GM18519 (cell line): ENCODE measurements at regions not wholly inside any gene's neighbourhood (a gene's known extent, or its start where the extent isn't known, plus 50 kb on each side); places are given as distances from the start of the nearest gene placed in this dataset.

ENCODE experiments used
- ATAC-seq: cut with Tn5 transposase; IDR thresholded peaks from one replicate; pipeline ENCODE4 v1.9.1; 2021; ENCODE audit warnings: mild to moderate bottlenecking, moderate library complexity; ENCODE audit not compliant: unreplicated experiment, low FRiP score

DNA sequence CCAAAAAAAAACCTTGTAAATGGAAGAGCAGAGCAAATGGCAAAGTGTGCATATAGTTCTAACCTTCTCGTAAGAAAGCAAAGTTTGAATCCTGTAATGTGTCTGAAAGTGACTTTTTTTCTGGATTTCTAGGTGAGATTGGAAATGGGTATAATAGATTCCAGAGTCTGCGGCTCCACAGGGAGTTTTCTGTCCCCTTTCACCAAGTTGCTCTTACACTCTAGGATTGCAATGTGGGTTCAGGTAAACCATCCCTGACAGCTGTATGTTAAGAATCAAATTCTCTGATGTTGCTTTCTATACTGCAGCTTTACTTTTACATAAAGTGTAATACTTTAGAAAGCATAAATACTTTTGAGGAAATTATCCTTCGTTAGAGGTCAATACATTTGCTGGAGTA is 260.1 kb downstream of the PRL start:
- no peak for ATAC-seq

DNA sequence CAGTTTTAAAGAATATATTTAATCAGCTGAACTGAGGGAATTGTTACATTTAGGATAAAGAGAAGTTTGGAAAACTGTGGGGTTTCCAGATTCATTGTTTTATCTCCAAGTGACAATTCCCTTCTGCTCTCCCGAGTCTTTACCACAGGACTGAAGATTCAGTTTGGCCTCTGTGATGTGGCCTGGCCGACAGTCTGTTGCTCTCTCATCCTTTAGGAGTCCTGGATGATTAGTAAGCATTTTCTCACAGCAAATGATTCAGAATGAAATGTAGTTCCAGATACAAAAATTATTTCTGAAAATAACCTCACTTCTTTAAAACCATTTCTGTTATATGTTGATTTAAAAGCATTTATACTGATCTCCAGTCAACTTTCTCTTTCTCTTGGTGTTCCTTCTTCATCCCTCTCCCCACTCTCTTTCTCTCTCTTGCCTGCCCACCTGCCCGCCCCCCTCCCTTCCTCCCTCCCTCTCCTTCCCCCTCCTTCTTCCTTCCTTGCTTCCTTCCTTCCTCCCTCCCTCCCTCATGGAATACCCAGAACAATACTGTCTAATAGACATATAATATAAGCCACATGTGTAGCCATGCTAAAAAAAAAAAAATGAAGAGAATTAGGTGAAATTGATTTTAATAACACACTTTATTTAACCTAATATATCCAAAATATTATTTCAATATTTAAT is 254.9 kb downstream of the PRL start:
- no peak for ATAC-seq

DNA sequence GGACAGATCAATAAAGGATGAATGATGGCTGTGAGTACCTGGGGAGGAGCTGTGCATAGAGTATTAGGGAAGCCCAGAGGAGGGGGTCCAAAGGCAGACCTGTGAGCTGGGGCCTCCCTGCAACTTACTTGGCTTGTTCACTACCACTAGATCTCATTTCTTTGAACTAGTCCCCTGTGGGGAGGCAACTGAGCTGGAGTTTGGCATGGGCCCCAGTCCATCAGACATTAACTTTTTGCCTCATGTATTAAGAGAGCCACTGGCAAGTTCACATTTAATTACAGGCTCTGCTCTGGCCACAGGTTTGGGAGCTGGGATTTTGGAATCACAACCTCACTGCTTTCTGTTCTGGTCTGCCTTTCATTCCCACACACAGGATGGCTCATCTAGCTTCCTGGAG is 254.1 kb downstream of the PRL start:
- no peak for ATAC-seq

DNA sequence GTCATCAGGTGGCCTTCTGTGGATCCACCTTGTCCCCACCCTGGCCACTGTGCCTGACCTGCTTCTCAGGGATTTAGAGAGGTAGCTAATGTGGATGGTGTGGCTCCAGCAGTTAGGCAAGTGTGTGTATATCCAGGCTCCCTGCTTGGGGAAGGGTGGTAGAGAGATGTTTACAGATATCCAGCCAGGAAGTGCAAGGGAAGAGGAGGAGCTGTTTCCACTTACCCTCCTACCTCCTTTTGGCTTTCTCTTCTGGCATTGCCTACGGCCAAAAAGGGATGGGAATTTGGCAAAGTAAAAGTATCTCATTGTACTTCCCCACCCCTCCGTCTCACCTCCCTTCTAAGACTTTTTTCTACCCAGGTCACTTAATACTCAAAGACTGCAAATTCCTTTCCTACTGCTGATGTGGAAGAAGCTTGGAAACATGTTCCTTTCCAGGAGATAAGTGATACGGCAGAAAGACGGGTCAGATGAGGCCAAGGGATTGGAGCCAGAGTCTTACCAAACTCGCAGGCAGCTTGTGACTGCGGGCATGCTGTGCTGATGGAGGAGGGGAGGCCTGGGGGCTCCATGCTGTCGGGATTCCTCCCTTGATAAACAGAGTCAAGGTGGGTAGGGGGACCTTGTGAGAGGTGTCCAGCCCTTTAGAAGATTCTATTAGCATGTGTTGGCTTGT is 253.4 kb downstream of the PRL start:
- ATAC-seq = no peak

DNA sequence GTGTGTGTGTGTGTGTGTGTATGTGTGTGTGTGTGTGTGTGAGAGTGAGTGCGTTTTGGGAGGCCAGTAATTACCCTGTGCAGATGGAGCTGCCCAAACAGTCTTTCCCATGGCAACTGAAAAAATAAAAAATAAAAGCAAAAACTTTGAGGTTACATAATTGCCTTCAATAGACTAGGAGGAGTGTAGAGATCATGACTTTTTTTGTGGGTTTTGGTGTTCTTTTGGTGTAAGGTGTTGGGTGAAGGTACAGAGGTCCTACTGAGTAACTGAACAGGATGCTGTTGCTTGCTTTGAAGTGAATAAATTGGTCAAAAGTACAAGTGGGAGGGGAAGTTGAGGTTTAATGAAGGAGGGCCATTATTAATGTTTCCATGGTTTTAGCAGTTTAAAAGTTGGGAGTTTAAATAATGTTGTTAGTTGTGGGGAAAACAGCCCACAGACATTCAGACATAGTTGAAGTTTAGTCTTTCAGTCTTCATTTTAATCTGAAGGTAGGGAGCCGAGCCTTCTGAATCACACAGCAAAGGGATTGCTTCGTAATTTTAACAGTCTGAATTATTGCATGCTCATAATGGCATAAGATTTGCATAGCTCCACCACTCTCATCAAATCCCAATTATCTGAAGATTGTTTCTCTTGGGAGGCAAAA is 251.4 kb downstream of the PRL start:
- ATAC-seq = no peak

DNA sequence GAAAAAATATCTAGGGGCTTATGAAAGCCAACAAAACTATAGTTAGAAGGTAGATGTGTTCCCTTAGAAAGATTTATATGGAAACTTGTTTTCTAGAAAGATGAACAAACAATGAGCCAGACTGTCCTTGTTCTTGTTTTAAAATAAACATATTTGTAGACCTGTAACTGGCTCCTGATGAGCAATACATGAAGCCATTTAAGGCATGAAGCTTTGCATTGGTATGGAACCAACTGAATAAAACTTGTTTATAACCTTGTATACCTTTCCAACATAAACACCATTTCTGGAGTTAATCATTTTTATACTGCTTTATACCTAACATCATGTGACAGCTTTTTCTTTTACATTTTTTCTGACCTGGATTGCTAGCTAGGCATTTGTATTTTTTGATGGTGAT is 247.8 kb downstream of the PRL start:
- no peak for ATAC-seq

DNA sequence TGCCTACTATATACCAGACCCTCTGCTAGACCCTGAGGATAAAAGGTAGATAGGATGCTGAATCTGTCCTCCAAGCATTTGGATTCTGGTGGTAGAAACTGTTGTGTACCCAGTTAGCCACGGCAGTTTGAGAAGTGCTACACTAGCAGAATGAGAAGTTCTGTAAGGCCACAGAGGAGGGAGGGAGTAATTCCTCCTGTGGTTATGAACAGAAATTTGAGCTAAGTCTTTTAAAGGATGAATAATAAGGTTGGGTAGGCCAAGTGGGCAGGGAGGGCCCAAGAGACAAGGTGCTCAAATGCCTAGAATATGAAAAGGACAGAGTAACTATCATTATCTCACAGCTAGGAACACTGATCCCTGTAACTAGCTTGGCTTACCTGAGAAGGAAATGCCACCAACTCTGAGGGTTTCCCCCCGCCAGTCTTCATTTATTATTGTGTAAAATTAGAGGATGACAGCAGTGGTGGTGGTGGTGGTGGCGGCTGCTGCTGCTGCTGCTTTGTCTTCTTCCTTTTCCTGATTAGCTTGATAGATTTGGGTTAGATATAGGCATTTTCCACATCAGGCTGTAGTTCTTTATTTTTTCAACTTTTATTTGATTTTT is 243.3 kb downstream of the PRL start:
- ATAC-seq = no peak

DNA sequence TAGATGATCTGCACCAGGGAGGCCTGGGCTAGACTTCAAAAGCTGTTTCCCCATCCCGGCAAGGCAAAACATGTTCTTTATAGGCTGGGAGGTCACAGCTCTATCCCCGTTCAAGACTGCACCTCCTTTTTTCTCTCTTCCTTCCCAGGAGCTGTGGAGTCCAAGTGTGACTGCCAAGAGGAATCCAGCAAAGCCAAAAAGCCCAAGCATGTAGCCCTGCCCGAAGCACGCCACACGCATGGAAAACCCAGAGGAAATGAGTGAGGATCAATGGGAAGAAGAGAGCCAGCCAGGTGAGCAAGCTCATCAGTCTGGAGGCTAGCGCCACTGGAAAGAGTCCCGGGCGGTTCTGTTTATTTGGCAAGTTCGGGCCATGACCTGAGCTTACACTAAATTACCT is 240.4 kb downstream of the PRL start:
- no peak for ATAC-seq

DNA sequence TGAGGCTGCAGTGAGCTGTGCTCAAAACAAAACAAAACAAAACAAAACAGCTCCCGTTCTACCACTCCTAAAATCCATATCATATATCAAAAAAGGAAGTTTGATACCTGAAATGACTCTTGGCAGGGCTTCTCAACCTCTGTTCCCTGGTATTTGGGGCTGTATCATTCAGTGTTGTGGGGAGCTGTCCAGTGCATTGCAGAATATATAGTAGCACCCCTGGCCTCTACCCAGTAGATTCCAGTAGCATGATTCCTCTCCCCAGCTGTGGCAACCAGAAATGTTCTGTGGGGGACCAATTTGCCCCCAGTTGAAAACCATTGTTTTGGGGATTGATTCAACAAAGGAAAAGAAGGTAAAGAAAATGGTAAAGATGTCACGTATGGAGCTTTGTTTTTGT is 238.9 kb downstream of the PRL start:
- ATAC-seq = no peak

DNA sequence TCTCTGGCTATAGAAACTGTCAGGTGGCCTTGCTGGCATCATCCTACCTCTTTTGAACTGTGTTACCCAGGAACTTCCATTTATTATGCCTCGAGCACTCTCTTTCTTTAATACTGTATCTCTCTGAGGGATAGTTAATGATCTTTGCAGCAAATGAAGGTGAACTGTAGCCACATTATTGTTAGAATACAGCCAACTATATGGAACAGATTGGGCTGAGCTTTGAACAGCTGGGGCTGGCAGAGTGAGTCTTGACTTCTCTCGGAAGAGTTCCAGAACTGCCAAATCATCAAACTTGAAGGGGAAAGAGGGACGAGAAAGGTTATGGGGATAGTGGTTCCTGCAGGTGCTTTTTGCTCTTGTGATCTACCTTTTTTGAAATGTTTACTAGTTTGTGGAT is 237.7 kb downstream of the PRL start:
- no peak for ATAC-seq

DNA sequence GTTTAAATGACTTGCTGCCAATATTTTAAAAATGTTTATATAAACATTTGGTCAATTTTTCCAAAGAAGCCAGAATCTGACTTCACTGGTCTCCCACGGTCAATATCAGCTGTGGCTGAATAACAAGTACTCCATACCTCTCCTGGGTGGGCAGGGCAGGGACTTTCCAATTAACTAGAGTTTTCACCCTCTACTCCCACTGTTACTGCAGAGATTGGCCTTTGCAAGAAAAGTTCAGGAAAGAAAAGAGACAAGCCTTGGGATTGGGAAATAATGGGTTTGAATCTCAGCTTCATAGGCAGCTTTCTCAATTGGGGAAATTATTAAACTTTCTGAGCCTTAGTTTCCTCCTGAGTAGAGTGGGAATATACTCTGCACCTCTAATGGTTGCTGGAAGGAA is 236.9 kb downstream of the PRL start:
- no peak for ATAC-seq

DNA sequence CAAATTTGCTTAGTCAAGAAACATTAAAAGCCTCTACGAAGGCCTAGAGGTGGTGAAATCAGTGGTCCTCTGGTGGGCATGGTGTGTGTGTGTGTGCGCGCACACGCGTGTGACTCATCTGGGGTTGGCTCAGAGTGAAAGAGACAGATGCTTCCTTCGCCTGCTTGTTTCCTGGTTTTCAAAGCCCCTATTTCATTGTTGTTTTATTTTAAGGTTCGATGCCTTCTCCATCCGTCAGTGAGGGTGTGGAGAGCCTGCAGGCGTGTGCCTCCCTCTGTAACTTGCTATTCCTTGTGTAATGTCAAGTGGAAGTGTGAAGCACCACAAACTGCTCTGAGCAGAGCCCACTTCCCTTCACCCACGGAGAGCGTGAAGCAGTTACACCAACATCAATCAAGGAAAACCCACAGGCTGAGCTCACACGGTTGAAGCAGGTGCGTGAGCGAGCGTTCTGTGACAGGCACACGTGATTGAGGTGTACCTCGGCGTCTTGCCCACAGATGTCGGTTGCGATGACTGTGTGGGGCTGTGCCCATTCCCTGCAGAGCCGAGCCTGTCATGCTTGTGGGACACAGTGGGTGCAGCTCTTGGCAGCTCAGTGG is 233.9 kb downstream of the PRL start:
- peak; percentile 70 for ATAC-seq

DNA sequence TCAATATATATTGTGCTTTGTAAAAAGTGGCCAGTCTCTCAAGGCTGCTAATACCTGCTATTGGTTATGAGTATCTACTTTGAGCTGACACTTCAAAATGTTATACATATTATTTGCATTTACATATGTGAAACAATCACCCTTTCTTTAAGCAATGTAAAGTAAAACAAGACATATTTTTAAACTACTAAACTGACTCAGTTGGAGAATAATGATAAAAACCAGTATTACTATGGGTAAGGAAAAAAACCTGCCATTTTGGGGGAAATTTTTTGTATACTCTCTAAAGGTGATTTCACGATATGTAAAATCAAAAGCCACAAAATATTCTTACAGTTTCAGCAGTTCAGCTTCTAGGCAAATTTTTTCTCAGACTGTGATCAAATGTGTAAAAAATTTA is 232.3 kb downstream of the PRL start:
- peak; percentile 22 for ATAC-seq

DNA sequence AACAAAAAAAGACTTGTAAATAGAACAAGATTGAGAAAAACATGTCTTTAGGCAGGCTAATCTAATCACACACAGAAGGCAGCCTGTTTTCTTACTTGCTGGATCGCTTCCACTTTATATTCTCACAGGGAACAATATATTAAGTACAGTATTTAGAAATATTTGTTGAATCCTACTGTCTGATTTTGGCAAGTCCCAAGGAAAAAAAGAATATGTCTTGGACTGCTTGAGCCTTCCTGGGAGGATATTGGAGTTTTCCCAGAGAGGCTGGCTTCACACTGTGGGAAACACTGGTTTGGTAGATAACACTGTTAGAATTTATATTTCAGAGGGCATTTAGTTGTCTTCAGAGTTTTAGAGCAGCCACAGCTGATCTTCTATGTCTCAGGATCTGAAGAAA is 229.7 kb downstream of the PRL start:
- ATAC-seq = no peak

DNA sequence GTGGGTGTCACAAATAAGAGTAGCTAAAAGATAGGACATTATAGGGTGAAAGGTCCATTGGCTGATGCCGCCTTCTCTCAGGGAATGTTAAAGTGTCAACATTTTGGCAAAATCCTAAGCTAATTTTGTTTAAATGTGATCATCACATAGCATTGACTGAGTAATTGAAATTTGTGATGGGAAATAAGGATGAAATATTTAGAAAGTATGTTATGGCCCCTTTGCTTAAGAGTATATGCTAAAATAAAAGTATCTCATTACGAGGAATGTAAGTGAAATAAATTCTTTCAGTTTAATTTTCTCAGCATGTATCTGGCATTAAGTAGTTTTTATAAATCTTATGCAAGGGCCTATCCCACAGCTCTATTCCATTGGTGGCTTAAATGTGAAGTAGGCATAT is 229.2 kb downstream of the PRL start:
- ATAC-seq = no peak

DNA sequence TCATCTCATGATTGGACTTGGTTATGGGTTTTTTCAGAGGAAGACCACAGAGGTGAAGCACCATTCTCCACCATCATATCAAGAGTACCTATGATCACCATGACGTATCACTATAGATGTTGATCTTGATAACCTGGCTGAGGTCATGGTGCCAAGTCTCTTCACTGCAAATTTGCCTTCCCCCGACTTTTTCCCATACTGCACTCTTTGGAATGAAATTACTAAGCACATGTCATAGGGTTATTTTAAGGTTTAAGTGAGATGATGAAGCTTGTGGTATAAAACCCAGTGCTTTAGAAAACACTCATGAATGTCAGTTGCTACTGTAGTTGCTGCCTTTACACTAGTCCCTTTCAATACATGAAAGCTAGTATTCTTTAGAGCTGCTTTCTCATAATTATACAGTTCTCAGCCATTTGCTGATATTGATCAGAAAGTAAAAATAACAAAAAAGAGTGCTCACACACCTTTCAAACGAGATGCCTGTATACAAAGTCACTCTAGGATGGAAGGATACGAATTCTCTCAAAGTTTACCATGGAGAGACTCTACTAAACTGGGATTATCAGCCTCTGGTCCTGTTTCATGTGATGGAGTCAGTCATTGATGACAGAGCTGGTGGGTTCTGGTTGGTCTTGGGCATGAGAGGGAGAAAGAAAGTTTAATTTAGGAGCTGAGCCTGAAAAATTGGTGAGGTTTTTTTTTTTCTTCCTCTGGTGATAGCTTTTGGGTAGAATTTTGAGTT is 228.1 kb downstream of the PRL start:
- peak; percentile 55 for ATAC-seq

DNA sequence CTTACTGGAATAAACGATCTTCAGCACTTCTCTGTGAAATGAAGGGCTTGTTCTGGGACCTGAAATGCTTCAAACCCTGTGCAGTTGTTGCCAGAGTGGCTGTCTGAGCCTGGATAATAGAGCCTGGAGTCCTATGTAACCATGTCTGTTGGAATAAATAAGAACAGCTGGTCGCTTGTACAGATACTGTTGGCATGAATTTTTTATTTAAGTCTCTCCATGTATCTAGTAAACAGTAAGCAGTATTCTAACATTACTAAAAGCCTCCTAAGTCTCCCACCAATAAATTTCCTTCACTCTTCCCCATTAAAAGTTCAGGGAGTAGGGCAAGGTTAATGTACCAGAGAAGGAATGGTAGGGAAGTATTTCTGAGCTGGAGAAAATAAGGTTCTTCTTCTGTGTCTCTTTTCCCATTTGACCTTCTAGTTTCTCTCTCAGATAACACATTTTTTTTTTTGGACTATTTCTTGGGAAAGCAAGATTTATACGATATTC is 227.5 kb downstream of the PRL start:
- no peak for ATAC-seq

DNA sequence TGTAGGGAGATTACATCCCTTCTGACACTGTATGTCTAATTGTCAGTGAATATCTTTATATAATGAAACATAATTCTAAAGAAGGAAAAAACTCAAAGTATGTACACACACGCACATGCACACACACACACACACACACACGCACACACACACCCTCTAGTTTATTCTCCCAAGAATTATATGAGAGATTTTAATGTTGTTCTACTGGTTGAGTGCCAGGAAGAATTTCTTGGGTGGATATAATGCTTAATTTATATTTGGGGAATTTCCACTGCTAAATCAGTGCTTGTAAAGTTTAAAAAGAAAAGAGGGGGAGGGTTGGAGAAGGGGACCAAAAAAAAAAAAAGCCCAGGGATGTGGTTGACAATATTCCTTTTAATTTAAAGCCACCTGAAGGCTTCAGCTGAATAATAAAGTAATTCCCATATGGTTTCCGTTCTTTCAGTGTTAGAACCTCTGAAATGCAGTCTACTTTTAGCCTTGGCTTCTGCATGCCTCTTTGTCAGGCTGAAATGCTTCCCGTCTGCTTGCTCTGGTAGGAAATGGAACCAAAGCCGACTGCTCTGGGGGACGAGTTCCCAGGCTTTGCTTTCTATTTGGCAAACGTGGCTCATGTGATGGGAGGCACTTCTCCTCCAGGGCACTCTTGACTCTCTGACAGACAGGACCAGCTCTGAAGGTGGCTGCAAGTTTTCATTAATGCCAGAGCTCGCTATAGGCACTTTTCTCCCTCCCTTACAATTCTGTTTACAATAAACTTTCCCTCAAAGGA is 225.4 kb downstream of the PRL start:
- no peak for ATAC-seq

DNA sequence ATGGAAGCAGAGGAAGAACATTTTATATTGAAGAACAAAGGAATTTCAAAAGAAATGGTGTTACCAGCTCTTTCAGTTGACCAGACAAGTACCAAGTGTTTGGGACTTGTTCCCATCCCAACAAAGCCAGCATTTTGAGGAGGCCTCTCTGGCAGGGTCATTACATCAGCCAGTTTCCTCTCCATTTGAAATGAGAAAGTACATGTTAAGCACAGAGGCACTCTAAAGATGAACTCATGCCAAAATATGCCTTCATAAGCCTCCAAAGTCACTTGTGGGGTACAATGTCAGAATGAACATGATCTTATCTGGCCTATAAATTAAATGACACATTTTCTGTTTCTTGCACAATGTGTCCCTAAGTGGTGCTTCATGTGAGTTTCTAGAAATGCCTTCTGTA is 223.9 kb downstream of the PRL start:
- ATAC-seq = no peak
